ENCODE measurements at regions not wholly inside any gene's neighbourhood (a gene's known extent, or its start where the extent isn't known, plus 50 kb on each side); places are given as distances from the start of the nearest gene placed in this dataset.

DNA sequence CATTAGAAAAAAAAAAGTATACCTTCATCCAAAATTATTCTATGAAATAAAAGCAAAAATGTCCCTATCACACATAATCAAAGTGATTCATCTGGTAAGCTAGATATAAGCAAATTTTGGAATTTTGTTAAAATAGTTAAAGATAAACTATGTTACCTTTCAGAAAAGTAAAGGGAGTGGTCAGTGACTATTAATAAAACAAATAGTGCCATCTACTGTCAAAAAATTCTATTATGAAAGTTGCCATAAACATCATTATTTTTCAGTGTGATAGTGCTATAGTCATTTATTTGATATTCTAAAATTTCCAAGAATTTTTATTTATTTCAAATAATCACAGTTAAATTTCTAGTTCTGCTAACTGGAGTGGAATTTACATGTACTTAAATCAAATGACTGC lies 803.7 kb downstream of the KCNT2 start:
- TF ChIP-seq EZH2 (IDR thresholded peaks at IDR 0.05) (no peak), POLR2AphosphoS5 (IDR thresholded peaks at IDR 0.05; ENCODE audit: low read depth, low read length) (no peak), SP1 (IDR thresholded peaks at IDR 0.05; ENCODE audit: low read depth) (no peak), POLR2A (IDR thresholded peaks at IDR 0.05; ENCODE audit: borderline replicate concordance, extremely low read depth, insufficient read depth, insufficient read length) (no peak), ZNF274 (IDR thresholded peaks at IDR 0.05; ENCODE audit: low read depth, low read length) (no peak), EZH2phosphoT487 (IDR thresholded peaks at IDR 0.05; ENCODE audit: borderline replicate concordance) (no peak), TCF7L2 (IDR thresholded peaks at IDR 0.05; ENCODE audit: borderline replicate concordance, extremely low read depth, insufficient read depth, insufficient read length) (no peak), JUND (IDR thresholded peaks at IDR 0.05) (no peak), YY1 (IDR thresholded peaks at IDR 0.05; ENCODE audit: extremely low read depth, insufficient replicate concordance, low read depth, low read length) (no peak), RAD21 (IDR thresholded peaks at IDR 0.05; ENCODE audit: low read depth) (peak; percentile 46)
- TF ChIP-seq, protein P1, sequence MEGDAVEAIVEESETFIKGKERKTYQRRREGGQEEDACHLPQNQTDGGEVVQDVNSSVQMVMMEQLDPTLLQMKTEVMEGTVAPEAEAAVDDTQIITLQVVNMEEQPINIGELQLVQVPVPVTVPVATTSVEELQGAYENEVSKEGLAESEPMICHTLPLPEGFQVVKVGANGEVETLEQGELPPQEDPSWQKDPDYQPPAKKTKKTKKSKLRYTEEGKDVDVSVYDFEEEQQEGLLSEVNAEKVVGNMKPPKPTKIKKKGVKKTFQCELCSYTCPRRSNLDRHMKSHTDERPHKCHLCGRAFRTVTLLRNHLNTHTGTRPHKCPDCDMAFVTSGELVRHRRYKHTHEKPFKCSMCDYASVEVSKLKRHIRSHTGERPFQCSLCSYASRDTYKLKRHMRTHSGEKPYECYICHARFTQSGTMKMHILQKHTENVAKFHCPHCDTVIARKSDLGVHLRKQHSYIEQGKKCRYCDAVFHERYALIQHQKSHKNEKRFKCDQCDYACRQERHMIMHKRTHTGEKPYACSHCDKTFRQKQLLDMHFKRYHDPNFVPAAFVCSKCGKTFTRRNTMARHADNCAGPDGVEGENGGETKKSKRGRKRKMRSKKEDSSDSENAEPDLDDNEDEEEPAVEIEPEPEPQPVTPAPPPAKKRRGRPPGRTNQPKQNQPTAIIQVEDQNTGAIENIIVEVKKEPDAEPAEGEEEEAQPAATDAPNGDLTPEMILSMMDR (IDR thresholded peaks at IDR 0.05 in 2 of 3, conservative IDR thresholded peaks at IDR 0.05 in 1 of 3; ENCODE audit: borderline replicate concordance in 1 of 3, insufficient read depth in 1 of 3, low read depth in 2 of 3, low read length in 2 of 3), result peak in 2 of 3 experiments; percentile 30 to 37; a peak in 3 of 6 replicates
- TF ChIP-seq, protein P2, sequence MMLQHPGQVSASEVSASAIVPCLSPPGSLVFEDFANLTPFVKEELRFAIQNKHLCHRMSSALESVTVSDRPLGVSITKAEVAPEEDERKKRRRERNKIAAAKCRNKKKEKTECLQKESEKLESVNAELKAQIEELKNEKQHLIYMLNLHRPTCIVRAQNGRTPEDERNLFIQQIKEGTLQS (IDR thresholded peaks at IDR 0.05), result no peak
- TF ChIP-seq, protein P3, sequence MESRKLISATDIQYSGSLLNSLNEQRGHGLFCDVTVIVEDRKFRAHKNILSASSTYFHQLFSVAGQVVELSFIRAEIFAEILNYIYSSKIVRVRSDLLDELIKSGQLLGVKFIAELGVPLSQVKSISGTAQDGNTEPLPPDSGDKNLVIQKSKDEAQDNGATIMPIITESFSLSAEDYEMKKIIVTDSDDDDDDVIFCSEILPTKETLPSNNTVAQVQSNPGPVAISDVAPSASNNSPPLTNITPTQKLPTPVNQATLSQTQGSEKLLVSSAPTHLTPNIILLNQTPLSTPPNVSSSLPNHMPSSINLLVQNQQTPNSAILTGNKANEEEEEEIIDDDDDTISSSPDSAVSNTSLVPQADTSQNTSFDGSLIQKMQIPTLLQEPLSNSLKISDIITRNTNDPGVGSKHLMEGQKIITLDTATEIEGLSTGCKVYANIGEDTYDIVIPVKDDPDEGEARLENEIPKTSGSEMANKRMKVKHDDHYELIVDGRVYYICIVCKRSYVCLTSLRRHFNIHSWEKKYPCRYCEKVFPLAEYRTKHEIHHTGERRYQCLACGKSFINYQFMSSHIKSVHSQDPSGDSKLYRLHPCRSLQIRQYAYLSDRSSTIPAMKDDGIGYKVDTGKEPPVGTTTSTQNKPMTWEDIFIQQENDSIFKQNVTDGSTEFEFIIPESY (IDR thresholded peaks at IDR 0.05; ENCODE audit: extremely low read depth, insufficient replicate concordance, low read length), result no peak
- TF ChIP-seq, protein P4, sequence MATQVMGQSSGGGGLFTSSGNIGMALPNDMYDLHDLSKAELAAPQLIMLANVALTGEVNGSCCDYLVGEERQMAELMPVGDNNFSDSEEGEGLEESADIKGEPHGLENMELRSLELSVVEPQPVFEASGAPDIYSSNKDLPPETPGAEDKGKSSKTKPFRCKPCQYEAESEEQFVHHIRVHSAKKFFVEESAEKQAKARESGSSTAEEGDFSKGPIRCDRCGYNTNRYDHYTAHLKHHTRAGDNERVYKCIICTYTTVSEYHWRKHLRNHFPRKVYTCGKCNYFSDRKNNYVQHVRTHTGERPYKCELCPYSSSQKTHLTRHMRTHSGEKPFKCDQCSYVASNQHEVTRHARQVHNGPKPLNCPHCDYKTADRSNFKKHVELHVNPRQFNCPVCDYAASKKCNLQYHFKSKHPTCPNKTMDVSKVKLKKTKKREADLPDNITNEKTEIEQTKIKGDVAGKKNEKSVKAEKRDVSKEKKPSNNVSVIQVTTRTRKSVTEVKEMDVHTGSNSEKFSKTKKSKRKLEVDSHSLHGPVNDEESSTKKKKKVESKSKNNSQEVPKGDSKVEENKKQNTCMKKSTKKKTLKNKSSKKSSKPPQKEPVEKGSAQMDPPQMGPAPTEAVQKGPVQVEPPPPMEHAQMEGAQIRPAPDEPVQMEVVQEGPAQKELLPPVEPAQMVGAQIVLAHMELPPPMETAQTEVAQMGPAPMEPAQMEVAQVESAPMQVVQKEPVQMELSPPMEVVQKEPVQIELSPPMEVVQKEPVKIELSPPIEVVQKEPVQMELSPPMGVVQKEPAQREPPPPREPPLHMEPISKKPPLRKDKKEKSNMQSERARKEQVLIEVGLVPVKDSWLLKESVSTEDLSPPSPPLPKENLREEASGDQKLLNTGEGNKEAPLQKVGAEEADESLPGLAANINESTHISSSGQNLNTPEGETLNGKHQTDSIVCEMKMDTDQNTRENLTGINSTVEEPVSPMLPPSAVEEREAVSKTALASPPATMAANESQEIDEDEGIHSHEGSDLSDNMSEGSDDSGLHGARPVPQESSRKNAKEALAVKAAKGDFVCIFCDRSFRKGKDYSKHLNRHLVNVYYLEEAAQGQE (IDR thresholded peaks at IDR 0.05; ENCODE audit: low read depth), result no peak

Data from HCT116 (cell line).